HG03571 (cell line): ENCODE measurements at regions not wholly inside any gene's neighbourhood (a gene's known extent, or its start where the extent isn't known, plus 50 kb on each side); places are given as distances from the start of the nearest gene placed in this dataset.

Experiments used
- ATAC-seq: cut with Tn5 transposase; IDR thresholded peaks from one replicate; pipeline ENCODE4 v1.9.1; 2021; ENCODE audit not compliant: unreplicated experiment

GRCh38 chr7:52980129-52980528 is 55.3 kb upstream of the POM121L12 start:
- no peak for ATAC-seq

GRCh38 chr7:52973126-52973525 is 62.3 kb upstream of the POM121L12 start:
- no peak for ATAC-seq

- ATAC-seq = no peak
Measured at GRCh38 chr7:52962402-52963076, 72.9 kb upstream of the POM121L12 start.

- ATAC-seq = no peak
Measured at GRCh38 chr7:52961084-52961483, 74.3 kb upstream of the POM121L12 start.

- ATAC-seq = no peak
Measured at GRCh38 chr7:52959878-52960660, 75.4 kb upstream of the POM121L12 start.

- ATAC-seq = no peak
Measured at GRCh38 chr7:52959336-52959735, 76.1 kb upstream of the POM121L12 start.

GRCh38 chr7:52958621-52959140 is 76.8 kb upstream of the POM121L12 start:
- ATAC-seq = no peak

- ATAC-seq = no peak
Measured at GRCh38 chr7:52956379-52956915, 79.0 kb upstream of the POM121L12 start.

GRCh38 chr7:52955522-52955921 is 79.9 kb upstream of the POM121L12 start:
- no peak for ATAC-seq

GRCh38 chr7:52944921-52945320 is 90.5 kb upstream of the POM121L12 start:
- no peak for ATAC-seq

GRCh38 chr7:52940481-52940880 is 95.0 kb upstream of the POM121L12 start:
- ATAC-seq = no peak

GRCh38 chr7:52938455-52939133 is 96.8 kb upstream of the POM121L12 start:
- ATAC-seq = no peak

- ATAC-seq = no peak
Measured at GRCh38 chr7:52936750-52937149, 98.7 kb upstream of the POM121L12 start.

- ATAC-seq = no peak
Measured at GRCh38 chr7:52928591-52928990, 106.8 kb upstream of the POM121L12 start.

- no peak for ATAC-seq
Measured at GRCh38 chr7:52925332-52925731, 110.1 kb upstream of the POM121L12 start.

- no peak for ATAC-seq
Measured at GRCh38 chr7:52920977-52921376, 114.5 kb upstream of the POM121L12 start.

- no peak for ATAC-seq
Measured at GRCh38 chr7:52917982-52918578, 117.4 kb upstream of the POM121L12 start.

GRCh38 chr7:52911795-52912194 is 123.6 kb upstream of the POM121L12 start:
- no peak for ATAC-seq

- ATAC-seq = no peak
Measured at GRCh38 chr7:52911326-52911725, 124.1 kb upstream of the POM121L12 start.

- no peak for ATAC-seq
Measured at GRCh38 chr7:52909935-52910334, 125.5 kb upstream of the POM121L12 start.

GRCh38 chr7:52909131-52909530 is 126.3 kb upstream of the POM121L12 start:
- no peak for ATAC-seq
